Left renal cortex interstitium (tissue), 4 donors: ENCODE measurements at regions not wholly inside any gene's neighbourhood (a gene's known extent, or its start where the extent isn't known, plus 50 kb on each side); places are given as distances from the start of the nearest gene placed in this dataset.
"Not testable (repeated sequence)": the region's sequence is repeated elsewhere in the genome, so short reads cannot be mapped to it uniquely, and the experiment has no call there.

Source experiments
- DNase-seq, 4 donors: peaks; one replicate each; pipeline ENCODE4 v3.0.0-alpha.2; 2013; ENCODE audit warnings: low read depth in 4 of 4, low spot score in 2 of 4, missing footprints in 1 of 4

- no peak for DNase-seq
Observed at GRCh38 chr10:80697926-80698325, 160.2 kb downstream of the SH2D4B start.

GRCh38 chr10:80699602-80700039 lies 161.9 kb downstream of the SH2D4B start:
- DNase-seq, result peak in 3 of 4 donors; percentile 44 to 72 (median 61)

GRCh38 chr10:80700252-80700651 lies 162.6 kb downstream of the SH2D4B start:
- no peak for DNase-seq

GRCh38 chr10:80700760-80701444 lies 163.2 kb downstream of the SH2D4B start:
- DNase-seq, result no peak

GRCh38 chr10:80701706-80702105 lies 164.0 kb downstream of the SH2D4B start:
- DNase-seq, result no peak

- DNase-seq, result no peak
Observed at GRCh38 chr10:80702143-80702542, 164.4 kb downstream of the SH2D4B start.

- DNase-seq, result no peak
Observed at GRCh38 chr10:80705899-80706298, 168.2 kb downstream of the SH2D4B start.

GRCh38 chr10:80708185-80708584 lies 170.5 kb downstream of the SH2D4B start:
- DNase-seq, result no peak

- DNase-seq, result no peak
Observed at GRCh38 chr10:80708808-80709207, 171.1 kb downstream of the SH2D4B start.

- DNase-seq, result no peak
Observed at GRCh38 chr10:80709866-80710265, 172.2 kb downstream of the SH2D4B start.

- no peak for DNase-seq
Observed at GRCh38 chr10:80713398-80713928, 175.8 kb downstream of the SH2D4B start.

- no peak for DNase-seq
Observed at GRCh38 chr10:80714566-80714965, 176.9 kb downstream of the SH2D4B start.

- no peak for DNase-seq
Observed at GRCh38 chr10:80718024-80718423, 180.3 kb downstream of the SH2D4B start.

- no peak for DNase-seq
Observed at GRCh38 chr10:80719935-80720334, 182.2 kb downstream of the SH2D4B start.

- no peak for DNase-seq
Observed at GRCh38 chr10:80720549-80720948, 182.8 kb downstream of the SH2D4B start.

- not testable (repeated sequence) for DNase-seq
Observed at GRCh38 chr10:80728354-80728753, 190.7 kb downstream of the SH2D4B start.

- no peak for DNase-seq
Observed at GRCh38 chr10:80729896-80730295, 192.2 kb downstream of the SH2D4B start.

- no peak for DNase-seq
Observed at GRCh38 chr10:80730522-80730921, 192.8 kb downstream of the SH2D4B start.

GRCh38 chr10:80734589-80734988 lies 196.9 kb downstream of the SH2D4B start:
- no peak for DNase-seq

GRCh38 chr10:80737209-80737608 lies 199.5 kb downstream of the SH2D4B start:
- no peak for DNase-seq

- no peak for DNase-seq
Observed at GRCh38 chr10:80739328-80739727, 201.6 kb downstream of the SH2D4B start.

GRCh38 chr10:80739963-80740715 lies 202.4 kb downstream of the SH2D4B start:
- no peak for DNase-seq
